Astrocyte of the cerebellum (primary cell): ENCODE measurements at regions not wholly inside any gene's neighbourhood (a gene's known extent, or its start where the extent isn't known, plus 50 kb on each side); places are given as distances from the start of the nearest gene placed in this dataset.

Source experiments
- DNase-seq: peaks from one replicate; pipeline ENCODE4 v3.0.0-alpha.2; 2011; ENCODE audit warnings: low read depth
- H3K4me3 ChIP-seq: 2 replicates; pipeline ENCODE4 v1.5.1; 2011; ENCODE audit warnings: mild to moderate bottlenecking, low read depth, low read length, moderate library complexity
- CTCF ChIP-seq: IDR thresholded peaks from 2 replicates; pipeline ENCODE4 v1.5.1; 2012; ENCODE audit warnings: low read length, low read depth, moderate library complexity, mild to moderate bottlenecking; ENCODE audit errors: missing control alignments
- in situ Hi-C: cut with HindIII; loops from 2 replicates; pipeline ENCODE4 v1.10.0; 2017; ENCODE audit warnings: low sequenced_read_pairs

DNA sequence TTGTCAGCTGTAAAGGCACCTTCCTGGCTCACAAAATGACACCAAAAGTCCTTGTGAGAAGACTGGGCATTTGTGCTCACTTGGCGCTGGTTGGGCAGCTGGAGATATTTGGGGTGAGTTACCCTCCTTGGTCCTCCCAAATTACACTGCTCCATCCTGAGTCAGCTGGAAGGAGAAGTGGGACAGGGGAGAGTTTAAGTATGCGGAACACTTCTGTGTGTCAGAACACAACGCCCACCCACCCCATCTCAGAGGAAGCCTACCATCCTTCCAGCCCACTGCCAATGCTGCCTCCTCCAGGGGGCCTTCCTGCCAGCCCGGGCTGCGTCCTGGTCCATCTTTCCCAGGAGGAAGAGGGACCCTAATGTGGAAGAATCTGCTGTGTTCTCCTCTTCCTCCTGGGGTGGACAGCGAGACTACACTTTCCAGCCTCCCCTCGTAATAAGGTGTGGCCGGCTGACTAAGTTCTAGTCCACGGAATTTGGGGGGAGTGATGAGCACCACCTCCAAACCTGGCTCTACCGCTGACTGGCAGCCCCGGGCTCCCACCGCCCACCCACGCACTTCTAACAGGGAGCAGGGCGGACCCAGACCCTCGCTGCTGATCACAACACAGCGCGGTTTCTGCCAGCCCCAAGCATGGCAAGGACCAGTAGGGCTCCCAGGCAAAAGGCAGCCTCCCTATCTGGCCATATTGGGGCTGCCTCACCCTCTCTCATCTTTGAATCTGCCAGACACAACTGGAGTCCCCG is 265.0 kb downstream of the XXYLT1 start:
- DNase-seq, result no peak
- in situ Hi-C loops, result no loop called here
- no peak for TF ChIP-seq CTCF
- no peak overlapping the region for H3K4me3 ChIP-seq

DNA sequence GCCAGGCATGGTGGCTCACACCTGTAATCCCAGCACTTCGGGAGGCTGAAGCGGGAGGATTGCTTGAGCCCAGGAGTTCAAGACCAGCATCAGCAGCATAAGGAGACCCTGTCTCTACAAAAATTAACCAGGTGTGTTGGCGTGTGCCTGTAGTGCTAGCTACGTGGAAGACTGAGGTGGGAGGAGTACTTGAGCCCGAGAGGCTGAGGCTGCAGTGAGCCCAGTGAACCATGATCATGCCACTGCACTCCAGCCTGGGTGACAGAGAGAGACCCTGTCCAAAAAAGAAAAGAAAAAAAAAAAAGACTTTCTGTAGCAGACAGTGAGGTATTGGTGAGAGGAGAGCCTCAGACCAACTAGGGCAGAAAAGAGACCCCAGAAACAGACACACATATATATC is 263.8 kb downstream of the XXYLT1 start:
- no peak overlapping the region for H3K4me3 ChIP-seq
- in situ Hi-C loops, result no loop called here
- TF ChIP-seq CTCF, result no peak
- DNase-seq, result no peak

DNA sequence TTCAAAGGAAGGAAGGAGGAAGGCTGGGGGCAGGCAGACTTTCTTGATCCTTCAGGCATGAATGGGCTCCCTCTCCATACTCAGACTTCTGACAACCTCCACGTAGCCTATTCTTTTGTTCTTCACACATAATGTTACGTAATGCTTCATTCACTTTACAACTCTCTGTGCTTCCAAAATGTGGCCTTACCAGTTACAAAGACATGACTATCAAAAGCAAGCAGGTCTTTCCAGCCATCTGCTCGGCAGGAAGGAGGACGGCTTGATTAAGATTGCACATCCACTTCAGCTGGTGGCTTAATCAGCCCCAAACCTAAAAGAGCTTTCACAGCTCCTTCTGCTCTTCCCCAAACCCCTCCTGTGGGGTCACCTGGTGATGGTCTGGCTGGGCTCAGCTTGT is 263.2 kb downstream of the XXYLT1 start:
- no peak for TF ChIP-seq CTCF
- no peak overlapping the region for H3K4me3 ChIP-seq
- DNase-seq, result no peak
- in situ Hi-C loops, result no loop called here

DNA sequence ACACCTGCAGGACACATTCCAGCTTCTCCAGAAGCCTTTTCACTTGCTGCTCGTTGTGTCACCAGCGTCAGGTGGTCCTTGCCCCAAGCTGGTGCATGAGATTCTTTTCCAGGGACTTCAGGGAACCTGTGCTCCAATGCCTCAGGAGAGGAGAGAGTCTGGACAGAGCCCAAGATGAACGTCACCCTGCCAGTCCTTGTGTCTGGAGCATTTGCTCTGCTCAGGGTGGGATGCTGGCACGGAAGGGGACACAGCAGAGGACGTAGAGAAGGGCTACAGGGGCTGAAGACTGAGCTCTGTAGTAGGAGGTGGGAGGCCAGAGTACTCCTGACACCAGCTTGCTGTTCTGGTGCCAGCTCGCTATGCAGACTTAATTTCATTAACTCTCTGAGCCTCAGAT is 262.1 kb downstream of the XXYLT1 start:
- TF ChIP-seq CTCF, result no peak
- no peak for DNase-seq
- in situ Hi-C loops, result no loop called here
- H3K4me3 ChIP-seq, result no peak overlapping the region

GRCh38 chr3:195009616-195010015 is 261.3 kb downstream of the XXYLT1 start:
- DNase-seq, result no peak
- in situ Hi-C loops, result no loop called here
- no peak overlapping the region for H3K4me3 ChIP-seq
- TF ChIP-seq CTCF, result no peak

- no peak overlapping the region for H3K4me3 ChIP-seq
- no peak for TF ChIP-seq CTCF
- in situ Hi-C loops, result no loop called here
- DNase-seq, result no peak
These were observed 260.3 kb downstream of the XXYLT1 start for GRCh38 chr3:195010551-195011100.
